Liver (tissue), 3 donors: ENCODE measurements at regions not wholly inside any gene's neighbourhood (a gene's known extent, or its start where the extent isn't known, plus 50 kb on each side); places are given as distances from the start of the nearest gene placed in this dataset.

ENCODE experiments used
- CTCF ChIP-seq: fragments of 150-350 bp; IDR thresholded peaks from 2 replicates; pipeline ENCODE4 v1.5.1; 2017; ENCODE audit warnings: improper control_type of control experiment, low read depth, low read length; ENCODE audit not compliant: missing input control
- FOXA1 ChIP-seq: IDR thresholded peaks from 2 replicates; pipeline ENCODE4 v1.6.1; 2016; ENCODE audit warnings: antibody characterized with exemption
- FOXA2 ChIP-seq: IDR thresholded peaks from 2 replicates; pipeline ENCODE4 v1.6.1; 2016; ENCODE audit warnings: antibody characterized with exemption
- GABPA ChIP-seq, 2 donors: IDR thresholded peaks in 1 of 2; conservative IDR thresholded peaks in 1 of 2; 2 replicates each; pipeline ENCODE4 v1.6.1; 2016; ENCODE audit warnings: antibody characterized with exemption in 2 of 2, mild to moderate bottlenecking in 1 of 2, moderate library complexity in 1 of 2
- JUND ChIP-seq, 2 donors: IDR thresholded peaks; 2 replicates each; pipeline ENCODE4 v1.6.1; 2016; ENCODE audit warnings: antibody characterized with exemption in 2 of 2
- RAD21 ChIP-seq, 2 donors: IDR thresholded peaks; 2 replicates each; pipeline ENCODE4 v1.6.1; 2016; ENCODE audit warnings: antibody characterized with exemption in 2 of 2, mild to moderate bottlenecking in 2 of 2
- REST ChIP-seq: IDR thresholded peaks from 2 replicates; pipeline ENCODE4 v1.6.1; 2016; ENCODE audit warnings: antibody characterized with exemption, mild to moderate bottlenecking
- RXRA ChIP-seq, 2 donors: IDR thresholded peaks; 2 replicates each; pipeline ENCODE4 v1.6.1; 2017 to 2018; ENCODE audit warnings: antibody characterized with exemption in 2 of 2, mild to moderate bottlenecking in 1 of 2
- TAF1 ChIP-seq: conservative IDR thresholded peaks from 2 replicates; pipeline ENCODE4 v1.6.1; 2016; ENCODE audit warnings: antibody characterized with exemption, mild to moderate bottlenecking
- YY1 ChIP-seq: IDR thresholded peaks from 2 replicates; pipeline ENCODE4 v1.6.1; 2016; ENCODE audit warnings: antibody characterized with exemption, mild to moderate bottlenecking
- ZBTB33 ChIP-seq: IDR thresholded peaks from 2 replicates; pipeline ENCODE4 v1.6.1; 2016; ENCODE audit warnings: antibody characterized with exemption
- donor health status: healthy.
- donor health status: healthy.

- no peak for TF ChIP-seq CTCF
- no peak for TF ChIP-seq JUND (IDR thresholded peaks at IDR 0.05)
- TF ChIP-seq GABPA (IDR thresholded peaks at IDR 0.05 in 1 of 2, conservative IDR thresholded peaks at IDR 0.05 in 1 of 2): no peak
- TF ChIP-seq REST: no peak
- TF ChIP-seq RXRA (IDR thresholded peaks at IDR 0.05): no peak
- no peak for TF ChIP-seq FOXA2
- TF ChIP-seq TAF1: no peak
- TF ChIP-seq FOXA1: no peak
- no peak for TF ChIP-seq YY1
- TF ChIP-seq RAD21 (IDR thresholded peaks at IDR 0.05): no peak
- TF ChIP-seq ZBTB33: no peak
These were observed 175.9 kb upstream of the CITED2 start for GRCh38 chr6:139550361-139550760.
